ENCODE measurements at regions not wholly inside any gene's neighbourhood (a gene's known extent, or its start where the extent isn't known, plus 50 kb on each side); places are given as distances from the start of the nearest gene placed in this dataset.

GRCh38 chr2:217407362-217407761 lies 547.5 kb upstream of the TNP1 start:
- H2AFZ ChIP-seq (ENCODE audit: insufficient read depth, low read depth, low read length, poor library complexity, severe bottlenecking), result no peak overlapping the region
- H3K27ac ChIP-seq (ENCODE audit: low read depth in 1 of 2, low read length in 2 of 2), result no peak overlapping the region
- H3K4me1 ChIP-seq (ENCODE audit: control insufficient read depth in 1 of 2, insufficient read depth in 2 of 2, low read length in 2 of 2), result no peaks in the 10 kb centered on the region
- no peak overlapping the region for H3K4me3 Mint-ChIP-seq
- H3K4me2 ChIP-seq (replicated peaks; ENCODE audit: extremely low read depth, low read length, poor library complexity, severe bottlenecking), result no peak overlapping the region
- peaks cover 4 to 19% (median 9%) of the 10 kb centered on the region in 3 donors for H3K27me3 Mint-ChIP-seq (ENCODE audit: low read depth in 3 of 3)
- TF ChIP-seq CTCF (IDR thresholded peaks at IDR 0.05), result no peak
- no peaks in the 10 kb centered on the region for H3K4me1 Mint-ChIP-seq
- H3K36me3 ChIP-seq (replicated peaks in 1 of 2; ENCODE audit: control insufficient read depth in 1 of 2, insufficient read depth in 2 of 2, low read length in 2 of 2), result no peaks in the 10 kb centered on the region
- no peak overlapping the region for H3K9ac ChIP-seq (ENCODE audit: insufficient read depth, low read length, poor library complexity, severe bottlenecking)
- no peaks in the 10 kb centered on the region for H4K20me1 ChIP-seq (ENCODE audit: insufficient read depth, low read length)
- no peak overlapping the region for H3K27ac Mint-ChIP-seq
- no peaks in the 10 kb centered on the region for H3K36me3 Mint-ChIP-seq
- H3K9me3 Mint-ChIP-seq, result peaks cover 0 to 6% (median 0%) of the 10 kb centered on the region in 7 donors
- DNase-seq, result no peak
- 88% methylated on average over 1 of the region's 3 CpGs for WGBS (ENCODE audit: insufficient coverage)
- intact Hi-C loops (cut with micrococcal nuclease), result no loop called here
- H3K27me3 ChIP-seq (ENCODE audit: control insufficient read depth in 2 of 2, insufficient read depth in 2 of 2, low read length in 2 of 2), result peaks cover 5 to 26% of the 10 kb centered on the region in 2 donors
- no peaks in the 10 kb centered on the region for H3K9me3 ChIP-seq (replicated peaks in 1 of 2; ENCODE audit: control insufficient read depth in 1 of 2, insufficient read depth in 1 of 2, low read length in 2 of 2)
- H3K79me2 ChIP-seq (ENCODE audit: insufficient read depth, low read length), result no peaks in the 10 kb centered on the region
- no peak overlapping the region for H3K4me3 ChIP-seq (replicated peaks in 1 of 3; ENCODE audit: low read depth in 2 of 3, low read length in 3 of 3)

GRCh38 chr2:217404236-217404760 lies 544.4 kb upstream of the TNP1 start:
- H3K4me1 ChIP-seq (ENCODE audit: control insufficient read depth in 1 of 2, insufficient read depth in 2 of 2, low read length in 2 of 2), result peaks cover 1 to 2% of the 10 kb centered on the region in 2 donors
- H3K9me3 ChIP-seq (replicated peaks in 1 of 2; ENCODE audit: control insufficient read depth in 1 of 2, insufficient read depth in 1 of 2, low read length in 2 of 2), result no peaks in the 10 kb centered on the region
- no peak overlapping the region for H3K4me2 ChIP-seq (replicated peaks; ENCODE audit: extremely low read depth, low read length, poor library complexity, severe bottlenecking)
- H3K9ac ChIP-seq (ENCODE audit: insufficient read depth, low read length, poor library complexity, severe bottlenecking), result no peak overlapping the region
- WGBS (ENCODE audit: insufficient coverage), result 50% methylated on average over 2 of the region's 2 CpGs
- H2AFZ ChIP-seq (ENCODE audit: insufficient read depth, low read depth, low read length, poor library complexity, severe bottlenecking), result no peak overlapping the region
- H3K9me3 Mint-ChIP-seq, result peaks cover 0 to 8% (median 0%) of the 10 kb centered on the region in 7 donors
- no peak overlapping the region for H3K27ac Mint-ChIP-seq
- no peak overlapping the region for H3K27ac ChIP-seq (ENCODE audit: low read depth in 1 of 2, low read length in 2 of 2)
- H3K36me3 ChIP-seq (replicated peaks in 1 of 2; ENCODE audit: control insufficient read depth in 1 of 2, insufficient read depth in 2 of 2, low read length in 2 of 2), result no peaks in the 10 kb centered on the region
- intact Hi-C loops (cut with micrococcal nuclease), result no loop called here
- H3K4me3 ChIP-seq (replicated peaks in 1 of 3; ENCODE audit: low read depth in 2 of 3, low read length in 3 of 3), result no peak overlapping the region
- H4K20me1 ChIP-seq (ENCODE audit: insufficient read depth, low read length), result no peaks in the 10 kb centered on the region
- H3K79me2 ChIP-seq (ENCODE audit: insufficient read depth, low read length), result no peaks in the 10 kb centered on the region
- peaks cover 6% of the 10 kb centered on the region for H3K4me1 Mint-ChIP-seq
- TF ChIP-seq CTCF (IDR thresholded peaks at IDR 0.05), result no peak
- H3K27me3 Mint-ChIP-seq (ENCODE audit: low read depth in 3 of 3), result peaks cover 6 to 14% (median 14%) of the 10 kb centered on the region in 3 donors
- peaks cover 5 to 13% of the 10 kb centered on the region in 2 donors for H3K27me3 ChIP-seq (ENCODE audit: control insufficient read depth in 2 of 2, insufficient read depth in 2 of 2, low read length in 2 of 2)
- peaks cover 0 to 4% of the 10 kb centered on the region in 2 donors for H3K36me3 Mint-ChIP-seq
- no peak for DNase-seq
- H3K4me3 Mint-ChIP-seq, result no peak overlapping the region

Data from CD14-positive monocyte (primary cell).